Keratinocyte (primary cell): ENCODE measurements at regions not wholly inside any gene's neighbourhood (a gene's known extent, or its start where the extent isn't known, plus 50 kb on each side); places are given as distances from the start of the nearest gene placed in this dataset.

Source experiments
- DNase-seq: peaks from one replicate; pipeline ENCODE4 v3.0.0-alpha.2; 2011; ENCODE audit warnings: low read depth, missing footprints, low spot score
- FAIRE-seq: peaks from 2 replicates; lab custom pipeline; 2011; peaks lifted over from hg19 to GRCh38; lab: Jason Lieb, UNC
- H2AFZ ChIP-seq: 2 replicates; pipeline ENCODE4 v1.6.0; 2012; ENCODE audit warnings: low read length, control low read depth, inconsistent platforms; ENCODE audit not compliant: control insufficient read depth
- H3K27ac ChIP-seq: 2 replicates; pipeline ENCODE4 v1.5.1; 2011; ENCODE audit warnings: low read length; ENCODE audit not compliant: control insufficient read depth, insufficient read depth
- H3K27me3 ChIP-seq: 3 replicates; pipeline ENCODE4 v1.6.0; 2011; ENCODE audit warnings: low read length; ENCODE audit not compliant: control insufficient read depth, insufficient read depth; ENCODE audit errors: extremely low read depth
- H3K36me3 ChIP-seq, 2 experiments: 2 replicates in 1 of 2; 3 replicates in 1 of 2; pipeline ENCODE4 v1.5.1; 2011; ENCODE audit warnings: low read length in 2 of 2, mild to moderate bottlenecking in 1 of 2; ENCODE audit not compliant: control insufficient read depth in 2 of 2, insufficient read depth in 2 of 2; ENCODE audit errors: extremely low read depth in 1 of 2
- H3K4me1 ChIP-seq: 3 replicates; pipeline ENCODE4 v1.5.1; 2011; ENCODE audit warnings: low read length; ENCODE audit not compliant: control insufficient read depth, insufficient read depth; ENCODE audit errors: extremely low read depth
- H3K4me2 ChIP-seq: 3 replicates; pipeline ENCODE4 v1.6.0; 2011; ENCODE audit warnings: low read depth, low read length; ENCODE audit not compliant: control insufficient read depth, insufficient read depth; ENCODE audit errors: extremely low read depth
- H3K4me3 ChIP-seq, 3 experiments: fragments of 200-600 bp in 1 of 3; sonication (generic) in 1 of 3; 2 replicates in 2 of 3; 3 replicates in 1 of 3; pipeline ENCODE4 v1.5.1; 2011 to 2016; ENCODE audit warnings: low read length in 3 of 3, mild to moderate bottlenecking in 3 of 3, control low read depth in 2 of 3, inconsistent platforms in 1 of 3, low read depth in 1 of 3, mixed read lengths in 1 of 3, mixed run types in 1 of 3, moderate library complexity in 1 of 3; ENCODE audit not compliant: control insufficient read depth in 2 of 3, insufficient read depth in 2 of 3; ENCODE audit errors: extremely low read depth in 1 of 3
- H3K79me2 ChIP-seq: 2 replicates; pipeline ENCODE4 v1.6.0; 2012; ENCODE audit warnings: low read length; ENCODE audit not compliant: control insufficient read depth, insufficient read depth
- H3K9ac ChIP-seq: 3 replicates; pipeline ENCODE4 v1.6.0; 2011; ENCODE audit warnings: low read length; ENCODE audit not compliant: control insufficient read depth, insufficient read depth; ENCODE audit errors: extremely low read depth
- H3K9me1 ChIP-seq: 3 replicates; pipeline ENCODE4 v1.6.0; 2011; ENCODE audit warnings: low read length; ENCODE audit not compliant: control insufficient read depth, insufficient read depth; ENCODE audit errors: extremely low read depth
- H3K9me3 ChIP-seq: 2 replicates; pipeline ENCODE4 v1.5.1; 2012; ENCODE audit warnings: low read depth, low read length; ENCODE audit not compliant: control insufficient read depth
- H4K20me1 ChIP-seq: 3 replicates; pipeline ENCODE4 v1.6.0; 2011; ENCODE audit warnings: low read length; ENCODE audit not compliant: control insufficient read depth, insufficient read depth; ENCODE audit errors: extremely low read depth
- EZH2 ChIP-seq: IDR thresholded peaks from one replicate; pipeline ENCODE4 v1.6.1; 2012; ENCODE audit warnings: inconsistent platforms, mild to moderate bottlenecking, low read length, moderate library complexity
- dilution Hi-C: fragments of 300-500 bp; cut with MboI; formaldehyde crosslinking; loops from one replicate; pipeline ENCODE4 v1.7.0; 2020; ENCODE audit warnings: low sequenced_read_pairs; ENCODE audit not compliant: extremely low pct_ligation_motif_present
- TF ChIP-seq, protein P1 (sequence below), 3 experiments: IDR thresholded peaks in 1 of 3; conservative IDR thresholded peaks in 1 of 3; optimal IDR thresholded peaks in 1 of 3; 2 replicates in 2 of 3; 3 replicates in 1 of 3; pipeline versions ENCODE3 to v1.5.1; 2011; ENCODE audit warnings: low read length in 3 of 3, mild to moderate bottlenecking in 3 of 3, moderate library complexity in 2 of 3, control low read depth in 1 of 3, inconsistent platforms in 1 of 3; ENCODE audit not compliant: insufficient read depth in 2 of 3; ENCODE audit errors: extremely low read depth in 1 of 3

DNA sequence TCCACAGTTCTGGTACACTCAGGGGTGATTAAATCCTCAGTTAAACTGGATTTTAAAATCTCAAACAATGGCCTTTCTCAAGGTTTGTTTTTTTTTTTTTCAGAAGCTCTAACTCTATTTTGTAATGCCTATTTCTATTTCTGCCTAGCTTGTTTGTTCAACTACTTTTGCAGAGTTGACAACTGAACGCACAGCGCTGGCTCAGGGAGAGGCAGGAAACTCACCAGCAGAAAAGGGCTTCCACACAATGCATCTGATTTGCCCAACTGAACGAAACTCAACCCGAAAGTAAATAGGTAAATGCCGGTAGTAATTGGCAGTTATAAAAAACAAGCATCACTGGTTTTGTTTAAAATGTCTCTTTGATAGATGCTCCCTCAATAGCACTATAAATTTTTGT, 52.7 kb upstream of the CNEP1R1 start:
- no peaks in the 10 kb centered on the region for H4K20me1 ChIP-seq
- H2AFZ ChIP-seq = no peak overlapping the region
- DNase-seq (no peak), FAIRE-seq (no peak)
- dilution Hi-C loops = no loop called here
- no peak overlapping the region for H3K4me2 ChIP-seq
- no peaks in the 10 kb centered on the region for H3K9me1 ChIP-seq
- peaks cover 2% of the 10 kb centered on the region for H3K27me3 ChIP-seq
- no peaks in the 10 kb centered on the region for H3K79me2 ChIP-seq
- H3K27ac ChIP-seq = no peak overlapping the region
- no peak overlapping the region for H3K9ac ChIP-seq
- no peaks in the 10 kb centered on the region for H3K4me1 ChIP-seq
- TF ChIP-seq, protein P1, sequence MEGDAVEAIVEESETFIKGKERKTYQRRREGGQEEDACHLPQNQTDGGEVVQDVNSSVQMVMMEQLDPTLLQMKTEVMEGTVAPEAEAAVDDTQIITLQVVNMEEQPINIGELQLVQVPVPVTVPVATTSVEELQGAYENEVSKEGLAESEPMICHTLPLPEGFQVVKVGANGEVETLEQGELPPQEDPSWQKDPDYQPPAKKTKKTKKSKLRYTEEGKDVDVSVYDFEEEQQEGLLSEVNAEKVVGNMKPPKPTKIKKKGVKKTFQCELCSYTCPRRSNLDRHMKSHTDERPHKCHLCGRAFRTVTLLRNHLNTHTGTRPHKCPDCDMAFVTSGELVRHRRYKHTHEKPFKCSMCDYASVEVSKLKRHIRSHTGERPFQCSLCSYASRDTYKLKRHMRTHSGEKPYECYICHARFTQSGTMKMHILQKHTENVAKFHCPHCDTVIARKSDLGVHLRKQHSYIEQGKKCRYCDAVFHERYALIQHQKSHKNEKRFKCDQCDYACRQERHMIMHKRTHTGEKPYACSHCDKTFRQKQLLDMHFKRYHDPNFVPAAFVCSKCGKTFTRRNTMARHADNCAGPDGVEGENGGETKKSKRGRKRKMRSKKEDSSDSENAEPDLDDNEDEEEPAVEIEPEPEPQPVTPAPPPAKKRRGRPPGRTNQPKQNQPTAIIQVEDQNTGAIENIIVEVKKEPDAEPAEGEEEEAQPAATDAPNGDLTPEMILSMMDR (optimal IDR thresholded peaks at IDR 0.05 in 1 of 3, IDR thresholded peaks at IDR 0.05 in 1 of 3, conservative IDR thresholded peaks at IDR 0.05 in 1 of 3; ENCODE audit: extremely low read depth in 1 of 3, insufficient read depth in 2 of 3, low read length in 3 of 3) = no peak
- TF ChIP-seq EZH2 = no peak
- H3K9me3 ChIP-seq = no peaks in the 10 kb centered on the region
- H3K36me3 ChIP-seq = no peaks in the 10 kb centered on the region
- no peak overlapping the region for H3K4me3 ChIP-seq

DNA sequence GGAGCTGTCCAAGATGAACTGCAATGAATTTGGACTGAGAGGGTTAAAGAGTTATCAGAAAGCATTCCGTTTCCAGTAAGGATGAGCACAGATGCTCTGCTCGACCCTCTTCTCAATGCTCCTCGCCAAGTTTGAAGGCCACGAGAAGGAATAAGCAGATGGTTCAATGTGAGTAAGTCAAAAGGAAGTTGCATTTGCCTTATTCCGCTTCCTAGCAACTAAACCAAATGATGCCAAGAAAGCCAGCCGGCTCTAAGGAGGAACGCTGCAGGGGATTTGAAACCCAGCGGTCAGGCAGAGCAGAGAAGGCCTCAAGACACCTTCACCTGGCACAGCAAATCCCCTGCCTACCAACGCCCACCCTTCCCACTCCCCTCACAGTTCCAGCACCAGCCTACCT, 52.1 kb upstream of the CNEP1R1 start:
- Histone ChIP-seq H3K27me3 (no peaks in the 10 kb centered on the region), H3K79me2 (no peaks in the 10 kb centered on the region), H2AFZ (no peak overlapping the region), H3K4me1 (no peaks in the 10 kb centered on the region), H4K20me1 (no peaks in the 10 kb centered on the region), H3K9me1 (no peaks in the 10 kb centered on the region), H3K27ac (no peak overlapping the region), H3K9ac (no peak overlapping the region), H3K4me3 (no peak overlapping the region), H3K9me3 (no peaks in the 10 kb centered on the region), H3K4me2 (no peak overlapping the region), H3K36me3 (no peaks in the 10 kb centered on the region)
- DNase-seq (no peak), FAIRE-seq (no peak)
- TF ChIP-seq, protein P1 (optimal IDR thresholded peaks at IDR 0.05 in 1 of 3, IDR thresholded peaks at IDR 0.05 in 1 of 3, conservative IDR thresholded peaks at IDR 0.05 in 1 of 3; ENCODE audit: extremely low read depth in 1 of 3, insufficient read depth in 2 of 3, low read length in 3 of 3) = no peak
- no peak for TF ChIP-seq EZH2
- dilution Hi-C loops = no loop called here
